ENCODE measurements at regions not wholly inside any gene's neighbourhood (a gene's known extent, or its start where the extent isn't known, plus 50 kb on each side); places are given as distances from the start of the nearest gene placed in this dataset.
"Not testable (repeated sequence)": the region's sequence is repeated elsewhere in the genome, so short reads cannot be mapped to it uniquely, and the experiment has no call there.

GRCh38 chr9:119677811-119678505, 308.7 kb upstream of the BRINP1 start:
- ATAC-seq (ENCODE audit: low read depth) (no peak), DNase-seq (no peak)
- H3K4me1 Mint-ChIP-seq = no peaks in the 10 kb centered on the region
- no peak overlapping the region for H3K27ac Mint-ChIP-seq
- ChIA-PET POLR2A (no interaction called here), CTCF (no interaction called here)
- peaks cover 4% of the 10 kb centered on the region for H3K27me3 Mint-ChIP-seq
- H3K4me3 Mint-ChIP-seq = no peak overlapping the region
- H3K9me3 Mint-ChIP-seq = no peaks in the 10 kb centered on the region
- H3K36me3 Mint-ChIP-seq (ENCODE audit: low read depth) = no peaks in the 10 kb centered on the region
- no peak for TF ChIP-seq CTCF (IDR thresholded peaks at IDR 0.05)
- intact Hi-C loops (cut with micrococcal nuclease) = no loop called here

- ChIA-PET POLR2A (no interaction called here), CTCF (no interaction called here)
- intact Hi-C loops (cut with micrococcal nuclease) = no loop called here
- H3K27me3 Mint-ChIP-seq = peaks cover 4% of the 10 kb centered on the region
- no peaks in the 10 kb centered on the region for H3K9me3 Mint-ChIP-seq
- no peak for TF ChIP-seq CTCF (IDR thresholded peaks at IDR 0.05)
- DNase-seq (no peak), ATAC-seq (ENCODE audit: low read depth) (no peak)
- H3K27ac Mint-ChIP-seq = no peak overlapping the region
- H3K4me3 Mint-ChIP-seq = no peak overlapping the region
- no peaks in the 10 kb centered on the region for H3K36me3 Mint-ChIP-seq (ENCODE audit: low read depth)
- no peaks in the 10 kb centered on the region for H3K4me1 Mint-ChIP-seq
Measured at GRCh38 chr9:119675951-119676350, 306.7 kb upstream of the BRINP1 start.

GRCh38 chr9:119672763-119673162, 303.5 kb upstream of the BRINP1 start:
- H3K4me1 Mint-ChIP-seq; CTCF ChIA-PET; H3K27ac Mint-ChIP-seq; intact Hi-C loops (cut with micrococcal nuclease); POLR2A ChIA-PET; H3K27me3 Mint-ChIP-seq; H3K36me3 Mint-ChIP-seq (ENCODE audit: low read depth); H3K4me3 Mint-ChIP-seq; H3K9me3 Mint-ChIP-seq; ATAC-seq (ENCODE audit: low read depth); DNase-seq: not testable (repeated sequence)

- TF ChIP-seq CTCF (IDR thresholded peaks at IDR 0.05) = no peak
- no peak for ATAC-seq (ENCODE audit: low read depth)
- no peaks in the 10 kb centered on the region for H3K4me1 Mint-ChIP-seq
- intact Hi-C loops (cut with micrococcal nuclease) = no loop called here
- no peak overlapping the region for H3K4me3 Mint-ChIP-seq
- H3K27ac Mint-ChIP-seq = no peak overlapping the region
- DNase-seq = no peak
- H3K36me3 Mint-ChIP-seq (ENCODE audit: low read depth) = no peaks in the 10 kb centered on the region
- peaks cover 7% of the 10 kb centered on the region for H3K27me3 Mint-ChIP-seq
- H3K9me3 Mint-ChIP-seq = no peaks in the 10 kb centered on the region
- CTCF ChIA-PET = no interaction called here
- POLR2A ChIA-PET = no interaction called here
Measured at GRCh38 chr9:119667916-119668315, 298.7 kb upstream of the BRINP1 start.

GRCh38 chr9:119667163-119667562, 297.9 kb upstream of the BRINP1 start:
- H3K27me3 Mint-ChIP-seq = peaks cover 7% of the 10 kb centered on the region
- H3K9me3 Mint-ChIP-seq = no peaks in the 10 kb centered on the region
- ChIA-PET POLR2A (no interaction called here), CTCF (no interaction called here)
- intact Hi-C loops (cut with micrococcal nuclease) = no loop called here
- no peak overlapping the region for H3K4me3 Mint-ChIP-seq
- H3K27ac Mint-ChIP-seq = no peak overlapping the region
- no peaks in the 10 kb centered on the region for H3K4me1 Mint-ChIP-seq
- ATAC-seq (ENCODE audit: low read depth) (no peak), DNase-seq (no peak)
- no peak for TF ChIP-seq CTCF (IDR thresholded peaks at IDR 0.05)
- no peaks in the 10 kb centered on the region for H3K36me3 Mint-ChIP-seq (ENCODE audit: low read depth)

GRCh38 chr9:119662329-119662728, 293.1 kb upstream of the BRINP1 start:
- ATAC-seq (ENCODE audit: low read depth) = no peak
- H3K4me3 Mint-ChIP-seq = no peak overlapping the region
- H3K27ac Mint-ChIP-seq = no peak overlapping the region
- H3K36me3 Mint-ChIP-seq (ENCODE audit: low read depth) = no peaks in the 10 kb centered on the region
- no peak for DNase-seq
- TF ChIP-seq CTCF (IDR thresholded peaks at IDR 0.05) = no peak
- peaks cover 5% of the 10 kb centered on the region for H3K27me3 Mint-ChIP-seq
- intact Hi-C loops (cut with micrococcal nuclease) = no loop called here
- ChIA-PET CTCF (no interaction called here), POLR2A (no interaction called here)
- no peaks in the 10 kb centered on the region for H3K9me3 Mint-ChIP-seq
- H3K4me1 Mint-ChIP-seq = no peaks in the 10 kb centered on the region

All from activated B cell treated with CpG ODN at 0.5 μM for 24 hours (primary cell).